ENCODE measurements at regions not wholly inside any gene's neighbourhood (a gene's known extent, or its start where the extent isn't known, plus 50 kb on each side); places are given as distances from the start of the nearest gene placed in this dataset.
A peak's percentile ranks its signal among the peaks of the same experiment; 100 is the strongest.

GRCh38 chr14:71469643-71470335, 462.4 kb upstream of the RGS6 start:
- DNase-seq (ENCODE audit: low read depth): no peak
- no peak overlapping the region for H3K4me3 ChIP-seq (ENCODE audit: control insufficient read depth, low read depth, low read length)
- no peak for TF ChIP-seq CTCF (IDR thresholded peaks at IDR 0.05; ENCODE audit: control insufficient read depth, insufficient read depth, low read depth, low read length, missing control alignments)

GRCh38 chr14:71471634-71472355, 460.4 kb upstream of the RGS6 start:
- no peak for DNase-seq (ENCODE audit: low read depth)
- no peak for TF ChIP-seq CTCF (IDR thresholded peaks at IDR 0.05; ENCODE audit: control insufficient read depth, insufficient read depth, low read depth, low read length, missing control alignments)
- no peak overlapping the region for H3K4me3 ChIP-seq (ENCODE audit: control insufficient read depth, low read depth, low read length)

GRCh38 chr14:71472356-71473340, 459.6 kb upstream of the RGS6 start:
- TF ChIP-seq CTCF (IDR thresholded peaks at IDR 0.05; ENCODE audit: control insufficient read depth, insufficient read depth, low read depth, low read length, missing control alignments): no peak
- peak; percentile 67 for DNase-seq (ENCODE audit: low read depth)
- no peak overlapping the region for H3K4me3 ChIP-seq (ENCODE audit: control insufficient read depth, low read depth, low read length)

GRCh38 chr14:71473843-71474242, 458.4 kb upstream of the RGS6 start:
- DNase-seq (ENCODE audit: low read depth): no peak
- no peak for TF ChIP-seq CTCF (IDR thresholded peaks at IDR 0.05; ENCODE audit: control insufficient read depth, insufficient read depth, low read depth, low read length, missing control alignments)
- no peak overlapping the region for H3K4me3 ChIP-seq (ENCODE audit: control insufficient read depth, low read depth, low read length)

- no peak overlapping the region for H3K4me3 ChIP-seq (ENCODE audit: control insufficient read depth, low read depth, low read length)
- no peak for DNase-seq (ENCODE audit: low read depth)
- no peak for TF ChIP-seq CTCF (IDR thresholded peaks at IDR 0.05; ENCODE audit: control insufficient read depth, insufficient read depth, low read depth, low read length, missing control alignments)
Observed at GRCh38 chr14:71474301-71475265, 457.6 kb upstream of the RGS6 start.

Measured in AG09309 (cell line).